ENCODE measurements at regions not wholly inside any gene's neighbourhood (a gene's known extent, or its start where the extent isn't known, plus 50 kb on each side); places are given as distances from the start of the nearest gene placed in this dataset.

- H3K36me3 ChIP-seq (ENCODE audit: insufficient read depth, low read length): no peaks in the 10 kb centered on the region
- H4K20me1 ChIP-seq (ENCODE audit: insufficient read depth): no peaks in the 10 kb centered on the region
- TF ChIP-seq, protein P1, sequence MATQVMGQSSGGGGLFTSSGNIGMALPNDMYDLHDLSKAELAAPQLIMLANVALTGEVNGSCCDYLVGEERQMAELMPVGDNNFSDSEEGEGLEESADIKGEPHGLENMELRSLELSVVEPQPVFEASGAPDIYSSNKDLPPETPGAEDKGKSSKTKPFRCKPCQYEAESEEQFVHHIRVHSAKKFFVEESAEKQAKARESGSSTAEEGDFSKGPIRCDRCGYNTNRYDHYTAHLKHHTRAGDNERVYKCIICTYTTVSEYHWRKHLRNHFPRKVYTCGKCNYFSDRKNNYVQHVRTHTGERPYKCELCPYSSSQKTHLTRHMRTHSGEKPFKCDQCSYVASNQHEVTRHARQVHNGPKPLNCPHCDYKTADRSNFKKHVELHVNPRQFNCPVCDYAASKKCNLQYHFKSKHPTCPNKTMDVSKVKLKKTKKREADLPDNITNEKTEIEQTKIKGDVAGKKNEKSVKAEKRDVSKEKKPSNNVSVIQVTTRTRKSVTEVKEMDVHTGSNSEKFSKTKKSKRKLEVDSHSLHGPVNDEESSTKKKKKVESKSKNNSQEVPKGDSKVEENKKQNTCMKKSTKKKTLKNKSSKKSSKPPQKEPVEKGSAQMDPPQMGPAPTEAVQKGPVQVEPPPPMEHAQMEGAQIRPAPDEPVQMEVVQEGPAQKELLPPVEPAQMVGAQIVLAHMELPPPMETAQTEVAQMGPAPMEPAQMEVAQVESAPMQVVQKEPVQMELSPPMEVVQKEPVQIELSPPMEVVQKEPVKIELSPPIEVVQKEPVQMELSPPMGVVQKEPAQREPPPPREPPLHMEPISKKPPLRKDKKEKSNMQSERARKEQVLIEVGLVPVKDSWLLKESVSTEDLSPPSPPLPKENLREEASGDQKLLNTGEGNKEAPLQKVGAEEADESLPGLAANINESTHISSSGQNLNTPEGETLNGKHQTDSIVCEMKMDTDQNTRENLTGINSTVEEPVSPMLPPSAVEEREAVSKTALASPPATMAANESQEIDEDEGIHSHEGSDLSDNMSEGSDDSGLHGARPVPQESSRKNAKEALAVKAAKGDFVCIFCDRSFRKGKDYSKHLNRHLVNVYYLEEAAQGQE (IDR thresholded peaks at IDR 0.05; ENCODE audit: borderline replicate concordance): no peak
- no peak for TF ChIP-seq TAF1 (IDR thresholded peaks at IDR 0.05; ENCODE audit: low read depth)
- H3F3A ChIP-seq (ENCODE audit: insufficient read depth, low read length, poor library complexity, severe bottlenecking): no peaks in the 10 kb centered on the region
- no peaks in the 10 kb centered on the region for H3K27me3 ChIP-seq (ENCODE audit: insufficient read depth, low read depth, low read length)
- no peaks in the 10 kb centered on the region for H3K9me2 ChIP-seq (ENCODE audit: insufficient read depth, low read length)
- H3K4me3 ChIP-seq (ENCODE audit: low read length): no peak overlapping the region
- no peak overlapping the region for H2AFZ ChIP-seq (ENCODE audit: low read depth, low read length)
- H3K9ac ChIP-seq (ENCODE audit: low read length): no peak overlapping the region
- H3K4me2 ChIP-seq (ENCODE audit: low read length): no peak overlapping the region
- no peak overlapping the region for H3K27ac ChIP-seq (ENCODE audit: low read length)
- H3K9me3 ChIP-seq (ENCODE audit: low read length): no peaks in the 10 kb centered on the region
- no peaks in the 10 kb centered on the region for H3K79me2 ChIP-seq (replicated peaks; ENCODE audit: insufficient read depth, low read length)
Measured at GRCh38 chr5:136772491-136772890, 407.1 kb upstream of the TRPC7 start.

DNA sequence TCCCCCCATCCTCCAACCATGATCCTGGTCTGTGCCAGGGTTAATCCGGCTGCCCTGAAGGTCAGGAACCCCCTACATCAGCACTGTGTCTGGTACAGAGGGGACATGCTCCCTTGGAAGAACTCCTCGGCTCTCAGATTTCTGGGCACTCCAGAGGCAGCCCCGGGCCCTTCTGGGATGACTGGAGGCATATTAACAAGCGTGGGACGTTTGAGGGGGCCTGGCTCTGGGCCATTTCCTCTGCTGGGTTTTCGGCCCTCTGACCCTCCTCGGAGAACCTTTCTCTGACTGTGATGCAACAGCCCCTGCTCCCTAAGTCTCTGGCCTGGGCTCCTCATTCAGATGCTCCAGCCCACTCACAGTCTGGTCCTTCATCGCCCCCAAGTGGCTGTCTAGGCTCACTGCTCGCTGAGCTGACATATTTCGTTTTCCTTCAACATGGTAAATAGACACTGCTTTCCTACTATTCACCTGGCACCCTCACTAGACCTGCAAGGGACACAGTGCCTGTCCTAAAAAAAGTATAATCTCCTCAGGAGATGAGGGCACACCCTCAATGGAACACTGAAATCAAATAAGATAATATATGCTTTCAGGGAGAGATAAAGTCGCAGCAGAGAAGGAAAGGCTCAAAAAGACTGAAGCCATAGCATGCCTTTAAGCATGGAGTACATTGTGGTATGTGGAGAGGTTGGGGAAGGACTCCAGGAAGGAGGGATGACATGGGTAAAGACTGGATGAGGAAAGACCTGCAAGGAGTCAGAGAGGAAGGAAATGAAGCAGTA lies 404.7 kb upstream of the TRPC7 start:
- TF ChIP-seq, protein P2, sequence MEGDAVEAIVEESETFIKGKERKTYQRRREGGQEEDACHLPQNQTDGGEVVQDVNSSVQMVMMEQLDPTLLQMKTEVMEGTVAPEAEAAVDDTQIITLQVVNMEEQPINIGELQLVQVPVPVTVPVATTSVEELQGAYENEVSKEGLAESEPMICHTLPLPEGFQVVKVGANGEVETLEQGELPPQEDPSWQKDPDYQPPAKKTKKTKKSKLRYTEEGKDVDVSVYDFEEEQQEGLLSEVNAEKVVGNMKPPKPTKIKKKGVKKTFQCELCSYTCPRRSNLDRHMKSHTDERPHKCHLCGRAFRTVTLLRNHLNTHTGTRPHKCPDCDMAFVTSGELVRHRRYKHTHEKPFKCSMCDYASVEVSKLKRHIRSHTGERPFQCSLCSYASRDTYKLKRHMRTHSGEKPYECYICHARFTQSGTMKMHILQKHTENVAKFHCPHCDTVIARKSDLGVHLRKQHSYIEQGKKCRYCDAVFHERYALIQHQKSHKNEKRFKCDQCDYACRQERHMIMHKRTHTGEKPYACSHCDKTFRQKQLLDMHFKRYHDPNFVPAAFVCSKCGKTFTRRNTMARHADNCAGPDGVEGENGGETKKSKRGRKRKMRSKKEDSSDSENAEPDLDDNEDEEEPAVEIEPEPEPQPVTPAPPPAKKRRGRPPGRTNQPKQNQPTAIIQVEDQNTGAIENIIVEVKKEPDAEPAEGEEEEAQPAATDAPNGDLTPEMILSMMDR (IDR thresholded peaks at IDR 0.05; ENCODE audit: poor library complexity, severe bottlenecking): peak; percentile 96
- TF ChIP-seq SMC3 (conservative IDR thresholded peaks at IDR 0.05; ENCODE audit: poor library complexity) (peak; percentile 99), TAF1 (IDR thresholded peaks at IDR 0.05; ENCODE audit: low read depth) (no peak), RAD21 (conservative IDR thresholded peaks at IDR 0.05) (peak; percentile 99), EZH2 (IDR thresholded peaks at IDR 0.05; ENCODE audit: borderline replicate concordance, insufficient read depth, low read length, poor library complexity, severe bottlenecking) (no peak)
- Histone ChIP-seq H4K20me1 (ENCODE audit: insufficient read depth) (no peaks in the 10 kb centered on the region), H3K27ac (ENCODE audit: low read length) (no peak overlapping the region), H3K36me3 (ENCODE audit: insufficient read depth, low read length) (no peaks in the 10 kb centered on the region), H3K9me3 (ENCODE audit: low read length) (no peaks in the 10 kb centered on the region), H3K4me3 (ENCODE audit: low read length) (no peak overlapping the region), H3K9me2 (ENCODE audit: insufficient read depth, low read length) (no peaks in the 10 kb centered on the region), H3K4me2 (ENCODE audit: low read length) (no peak overlapping the region), H3K9ac (ENCODE audit: low read length) (no peak overlapping the region), H3K27me3 (ENCODE audit: insufficient read depth, low read depth, low read length) (no peaks in the 10 kb centered on the region), H3K79me2 (replicated peaks; ENCODE audit: insufficient read depth, low read length) (no peaks in the 10 kb centered on the region), H2AFZ (ENCODE audit: low read depth, low read length) (no peak overlapping the region), H3F3A (ENCODE audit: insufficient read depth, low read length, poor library complexity, severe bottlenecking) (no peaks in the 10 kb centered on the region)

- no peak overlapping the region for H2AFZ ChIP-seq (ENCODE audit: low read depth, low read length)
- TF ChIP-seq EZH2 (IDR thresholded peaks at IDR 0.05; ENCODE audit: borderline replicate concordance, insufficient read depth, low read length, poor library complexity, severe bottlenecking) (no peak), EP300 (conservative IDR thresholded peaks at IDR 0.05; ENCODE audit: poor library complexity, severe bottlenecking) (no peak), POLR2AphosphoS5 (IDR thresholded peaks at IDR 0.05) (no peak), TAF1 (IDR thresholded peaks at IDR 0.05; ENCODE audit: low read depth) (no peak), MXI1 (conservative IDR thresholded peaks at IDR 0.05; ENCODE audit: poor library complexity, severe bottlenecking) (no peak), SMC3 (conservative IDR thresholded peaks at IDR 0.05; ENCODE audit: poor library complexity) (no peak), RAD21 (conservative IDR thresholded peaks at IDR 0.05) (no peak)
- TF ChIP-seq, protein P2 (IDR thresholded peaks at IDR 0.05; ENCODE audit: poor library complexity, severe bottlenecking): no peak
- TF ChIP-seq, protein P1 (IDR thresholded peaks at IDR 0.05; ENCODE audit: borderline replicate concordance): no peak
- no peaks in the 10 kb centered on the region for H4K20me1 ChIP-seq (ENCODE audit: insufficient read depth)
- no peaks in the 10 kb centered on the region for H3F3A ChIP-seq (ENCODE audit: insufficient read depth, low read length, poor library complexity, severe bottlenecking)
- H3K27ac ChIP-seq (ENCODE audit: low read length): no peak overlapping the region
- no peak overlapping the region for H3K4me3 ChIP-seq (ENCODE audit: low read length)
- H3K79me2 ChIP-seq (replicated peaks; ENCODE audit: insufficient read depth, low read length): no peaks in the 10 kb centered on the region
- no peaks in the 10 kb centered on the region for H3K36me3 ChIP-seq (ENCODE audit: insufficient read depth, low read length)
- no peaks in the 10 kb centered on the region for H3K9me2 ChIP-seq (ENCODE audit: insufficient read depth, low read length)
- H3K9me3 ChIP-seq (ENCODE audit: low read length): no peaks in the 10 kb centered on the region
- no peak overlapping the region for H3K9ac ChIP-seq (ENCODE audit: low read length)
- H3K4me2 ChIP-seq (ENCODE audit: low read length): no peak overlapping the region
- no peaks in the 10 kb centered on the region for H3K27me3 ChIP-seq (ENCODE audit: insufficient read depth, low read depth, low read length)
Measured at GRCh38 chr5:136769093-136769492, 403.7 kb upstream of the TRPC7 start.

Measured in neural cell (in vitro differentiated cells).